ENCODE measurements at regions not wholly inside any gene's neighbourhood (a gene's known extent, or its start where the extent isn't known, plus 50 kb on each side); places are given as distances from the start of the nearest gene placed in this dataset.

DNA sequence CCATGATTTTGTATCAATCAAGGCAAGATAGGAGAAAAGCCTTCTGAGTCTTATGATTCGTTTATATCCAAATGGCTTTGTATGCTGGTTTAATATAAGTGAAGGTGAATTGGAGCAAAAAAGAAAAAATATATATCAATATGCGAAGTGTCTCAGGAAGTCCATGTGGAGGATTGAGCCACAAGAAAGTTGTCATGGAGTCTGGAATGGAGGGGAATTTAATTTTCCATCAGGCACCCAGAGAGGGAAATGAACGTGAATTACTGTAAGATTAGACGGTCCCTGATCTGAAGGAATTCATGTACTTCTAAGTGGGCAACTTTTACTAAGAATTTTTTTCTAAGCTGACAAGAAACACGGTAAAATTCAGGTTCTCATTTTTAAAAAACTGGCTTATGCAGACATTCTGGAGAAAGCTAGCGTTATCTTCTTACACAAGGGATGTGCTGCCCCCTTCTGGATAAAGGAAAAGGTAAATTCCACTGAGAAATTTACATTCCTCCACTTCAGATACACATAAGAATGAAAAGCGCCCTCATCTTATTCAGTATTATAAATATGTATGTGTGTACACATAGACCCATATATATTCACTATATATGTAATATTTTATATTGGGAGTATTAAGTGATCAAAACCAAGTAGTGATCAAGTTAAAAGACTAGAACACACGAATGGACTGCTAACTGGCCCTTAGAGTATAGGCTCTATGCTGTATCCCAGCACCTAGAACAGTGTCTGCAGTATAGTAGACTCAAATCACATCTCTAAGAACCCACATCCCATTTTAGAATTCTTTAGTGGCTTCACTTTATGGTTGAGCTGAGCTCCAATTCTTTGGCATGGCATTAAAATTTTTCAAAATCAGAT lies 289.0 kb upstream of the TFPI start:
- Mint-ChIP-seq H3K9me3 (no peaks in the 10 kb centered on the region), H3K4me3 (no peak overlapping the region), H3K27ac (no peak overlapping the region), H3K27me3 (ENCODE audit: insufficient read depth, low read depth, poor library complexity) (peaks cover 2% of the 10 kb centered on the region), H3K36me3 (ENCODE audit: low read depth) (no peaks in the 10 kb centered on the region; the same call in 2 of the 3 replicates), H3K4me1 (no peaks in the 10 kb centered on the region)
- Histone ChIP-seq H4K20me1 (replicated peaks; ENCODE audit: insufficient read depth) (no peaks in the 10 kb centered on the region), H3K9me2 (ENCODE audit: insufficient read depth) (no peaks in the 10 kb centered on the region), H3K27ac (ENCODE audit: low read depth) (no peak overlapping the region), H3K79me2 (replicated peaks; ENCODE audit: insufficient read depth) (no peaks in the 10 kb centered on the region), H3K4me3 (no peak overlapping the region), H3F3A (replicated peaks; ENCODE audit: low read depth) (no peaks in the 10 kb centered on the region), H3K4me2 (no peak overlapping the region), H2AFZ (no peak overlapping the region), H3K4me1 (ENCODE audit: insufficient read depth) (no peaks in the 10 kb centered on the region), H3K36me3 (ENCODE audit: insufficient read depth) (no peaks in the 10 kb centered on the region), H3K27me3 (ENCODE audit: insufficient read depth) (no peaks in the 10 kb centered on the region)
- DNase-seq (ENCODE audit: low spot score): peak; percentile 91
- TF ChIP-seq JUNB (IDR thresholded peaks at IDR 0.05; ENCODE audit: unreplicated experiment) (no peak), EZH2 (IDR thresholded peaks at IDR 0.05; ENCODE audit: low read depth, unreplicated experiment) (no peak), ZNF114 (CRISPR knock-in tag; IDR thresholded peaks at IDR 0.05) (no peak)
- TF ChIP-seq, protein P1, sequence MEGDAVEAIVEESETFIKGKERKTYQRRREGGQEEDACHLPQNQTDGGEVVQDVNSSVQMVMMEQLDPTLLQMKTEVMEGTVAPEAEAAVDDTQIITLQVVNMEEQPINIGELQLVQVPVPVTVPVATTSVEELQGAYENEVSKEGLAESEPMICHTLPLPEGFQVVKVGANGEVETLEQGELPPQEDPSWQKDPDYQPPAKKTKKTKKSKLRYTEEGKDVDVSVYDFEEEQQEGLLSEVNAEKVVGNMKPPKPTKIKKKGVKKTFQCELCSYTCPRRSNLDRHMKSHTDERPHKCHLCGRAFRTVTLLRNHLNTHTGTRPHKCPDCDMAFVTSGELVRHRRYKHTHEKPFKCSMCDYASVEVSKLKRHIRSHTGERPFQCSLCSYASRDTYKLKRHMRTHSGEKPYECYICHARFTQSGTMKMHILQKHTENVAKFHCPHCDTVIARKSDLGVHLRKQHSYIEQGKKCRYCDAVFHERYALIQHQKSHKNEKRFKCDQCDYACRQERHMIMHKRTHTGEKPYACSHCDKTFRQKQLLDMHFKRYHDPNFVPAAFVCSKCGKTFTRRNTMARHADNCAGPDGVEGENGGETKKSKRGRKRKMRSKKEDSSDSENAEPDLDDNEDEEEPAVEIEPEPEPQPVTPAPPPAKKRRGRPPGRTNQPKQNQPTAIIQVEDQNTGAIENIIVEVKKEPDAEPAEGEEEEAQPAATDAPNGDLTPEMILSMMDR (conservative IDR thresholded peaks at IDR 0.05; ENCODE audit: low read depth in 2 of 2): peak; percentile 77 to 88
- TF ChIP-seq, protein P2, sequence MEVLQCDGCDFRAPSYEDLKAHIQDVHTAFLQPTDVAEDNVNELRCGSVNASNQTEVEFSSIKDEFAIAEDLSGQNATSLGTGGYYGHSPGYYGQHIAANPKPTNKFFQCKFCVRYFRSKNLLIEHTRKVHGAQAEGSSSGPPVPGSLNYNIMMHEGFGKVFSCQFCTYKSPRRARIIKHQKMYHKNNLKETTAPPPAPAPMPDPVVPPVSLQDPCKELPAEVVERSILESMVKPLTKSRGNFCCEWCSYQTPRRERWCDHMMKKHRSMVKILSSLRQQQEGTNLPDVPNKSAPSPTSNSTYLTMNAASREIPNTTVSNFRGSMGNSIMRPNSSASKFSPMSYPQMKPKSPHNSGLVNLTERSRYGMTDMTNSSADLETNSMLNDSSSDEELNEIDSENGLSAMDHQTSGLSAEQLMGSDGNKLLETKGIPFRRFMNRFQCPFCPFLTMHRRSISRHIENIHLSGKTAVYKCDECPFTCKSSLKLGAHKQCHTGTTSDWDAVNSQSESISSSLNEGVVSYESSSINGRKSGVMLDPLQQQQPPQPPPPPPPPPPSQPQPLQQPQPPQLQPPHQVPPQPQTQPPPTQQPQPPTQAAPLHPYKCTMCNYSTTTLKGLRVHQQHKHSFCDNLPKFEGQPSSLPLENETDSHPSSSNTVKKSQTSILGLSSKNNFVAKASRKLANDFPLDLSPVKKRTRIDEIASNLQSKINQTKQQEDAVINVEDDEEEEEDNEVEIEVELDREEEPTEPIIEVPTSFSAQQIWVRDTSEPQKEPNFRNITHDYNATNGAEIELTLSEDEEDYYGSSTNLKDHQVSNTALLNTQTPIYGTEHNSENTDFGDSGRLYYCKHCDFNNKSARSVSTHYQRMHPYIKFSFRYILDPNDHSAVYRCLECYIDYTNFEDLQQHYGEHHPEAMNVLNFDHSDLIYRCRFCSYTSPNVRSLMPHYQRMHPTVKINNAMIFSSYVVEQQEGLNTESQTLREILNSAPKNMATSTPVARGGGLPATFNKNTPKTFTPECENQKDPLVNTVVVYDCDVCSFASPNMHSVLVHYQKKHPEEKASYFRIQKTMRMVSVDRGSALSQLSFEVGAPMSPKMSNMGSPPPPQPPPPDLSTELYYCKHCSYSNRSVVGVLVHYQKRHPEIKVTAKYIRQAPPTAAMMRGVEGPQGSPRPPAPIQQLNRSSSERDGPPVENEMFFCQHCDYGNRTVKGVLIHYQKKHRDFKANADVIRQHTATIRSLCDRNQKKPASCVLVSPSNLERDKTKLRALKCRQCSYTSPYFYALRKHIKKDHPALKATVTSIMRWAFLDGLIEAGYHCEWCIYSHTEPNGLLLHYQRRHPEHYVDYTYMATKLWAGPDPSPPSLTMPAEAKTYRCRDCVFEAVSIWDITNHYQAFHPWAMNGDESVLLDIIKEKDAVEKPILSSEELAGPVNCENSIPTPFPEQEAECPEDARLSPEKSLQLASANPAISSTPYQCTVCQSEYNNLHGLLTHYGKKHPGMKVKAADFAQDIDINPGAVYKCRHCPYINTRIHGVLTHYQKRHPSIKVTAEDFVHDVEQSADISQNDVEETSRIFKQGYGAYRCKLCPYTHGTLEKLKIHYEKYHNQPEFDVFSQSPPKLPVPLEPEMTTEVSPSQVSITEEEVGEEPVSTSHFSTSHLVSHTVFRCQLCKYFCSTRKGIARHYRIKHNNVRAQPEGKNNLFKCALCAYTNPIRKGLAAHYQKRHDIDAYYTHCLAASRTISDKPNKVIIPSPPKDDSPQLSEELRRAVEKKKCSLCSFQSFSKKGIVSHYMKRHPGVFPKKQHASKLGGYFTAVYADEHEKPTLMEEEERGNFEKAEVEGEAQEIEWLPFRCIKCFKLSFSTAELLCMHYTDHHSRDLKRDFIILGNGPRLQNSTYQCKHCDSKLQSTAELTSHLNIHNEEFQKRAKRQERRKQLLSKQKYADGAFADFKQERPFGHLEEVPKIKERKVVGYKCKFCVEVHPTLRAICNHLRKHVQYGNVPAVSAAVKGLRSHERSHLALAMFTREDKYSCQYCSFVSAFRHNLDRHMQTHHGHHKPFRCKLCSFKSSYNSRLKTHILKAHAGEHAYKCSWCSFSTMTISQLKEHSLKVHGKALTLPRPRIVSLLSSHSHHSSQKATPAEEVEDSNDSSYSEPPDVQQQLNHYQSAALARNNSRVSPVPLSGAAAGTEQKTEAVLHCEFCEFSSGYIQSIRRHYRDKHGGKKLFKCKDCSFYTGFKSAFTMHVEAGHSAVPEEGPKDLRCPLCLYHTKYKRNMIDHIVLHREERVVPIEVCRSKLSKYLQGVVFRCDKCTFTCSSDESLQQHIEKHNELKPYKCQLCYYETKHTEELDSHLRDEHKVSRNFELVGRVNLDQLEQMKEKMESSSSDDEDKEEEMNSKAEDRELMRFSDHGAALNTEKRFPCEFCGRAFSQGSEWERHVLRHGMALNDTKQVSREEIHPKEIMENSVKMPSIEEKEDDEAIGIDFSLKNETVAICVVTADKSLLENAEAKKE (CRISPR knock-in tag; IDR thresholded peaks at IDR 0.05): no peak
- TF ChIP-seq, protein P3, sequence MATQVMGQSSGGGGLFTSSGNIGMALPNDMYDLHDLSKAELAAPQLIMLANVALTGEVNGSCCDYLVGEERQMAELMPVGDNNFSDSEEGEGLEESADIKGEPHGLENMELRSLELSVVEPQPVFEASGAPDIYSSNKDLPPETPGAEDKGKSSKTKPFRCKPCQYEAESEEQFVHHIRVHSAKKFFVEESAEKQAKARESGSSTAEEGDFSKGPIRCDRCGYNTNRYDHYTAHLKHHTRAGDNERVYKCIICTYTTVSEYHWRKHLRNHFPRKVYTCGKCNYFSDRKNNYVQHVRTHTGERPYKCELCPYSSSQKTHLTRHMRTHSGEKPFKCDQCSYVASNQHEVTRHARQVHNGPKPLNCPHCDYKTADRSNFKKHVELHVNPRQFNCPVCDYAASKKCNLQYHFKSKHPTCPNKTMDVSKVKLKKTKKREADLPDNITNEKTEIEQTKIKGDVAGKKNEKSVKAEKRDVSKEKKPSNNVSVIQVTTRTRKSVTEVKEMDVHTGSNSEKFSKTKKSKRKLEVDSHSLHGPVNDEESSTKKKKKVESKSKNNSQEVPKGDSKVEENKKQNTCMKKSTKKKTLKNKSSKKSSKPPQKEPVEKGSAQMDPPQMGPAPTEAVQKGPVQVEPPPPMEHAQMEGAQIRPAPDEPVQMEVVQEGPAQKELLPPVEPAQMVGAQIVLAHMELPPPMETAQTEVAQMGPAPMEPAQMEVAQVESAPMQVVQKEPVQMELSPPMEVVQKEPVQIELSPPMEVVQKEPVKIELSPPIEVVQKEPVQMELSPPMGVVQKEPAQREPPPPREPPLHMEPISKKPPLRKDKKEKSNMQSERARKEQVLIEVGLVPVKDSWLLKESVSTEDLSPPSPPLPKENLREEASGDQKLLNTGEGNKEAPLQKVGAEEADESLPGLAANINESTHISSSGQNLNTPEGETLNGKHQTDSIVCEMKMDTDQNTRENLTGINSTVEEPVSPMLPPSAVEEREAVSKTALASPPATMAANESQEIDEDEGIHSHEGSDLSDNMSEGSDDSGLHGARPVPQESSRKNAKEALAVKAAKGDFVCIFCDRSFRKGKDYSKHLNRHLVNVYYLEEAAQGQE (IDR thresholded peaks at IDR 0.05; ENCODE audit: unreplicated experiment): no peak
- peak; percentile 78 for ATAC-seq
